Activated B cell treated with CpG ODN at 0.5 μM for 24 hours (primary cell): ENCODE measurements at regions not wholly inside any gene's neighbourhood (a gene's known extent, or its start where the extent isn't known, plus 50 kb on each side); places are given as distances from the start of the nearest gene placed in this dataset.

ENCODE experiments used
- ATAC-seq: fragments of 200-7000 bp; cut with Tn5 transposase; one replicate; pipeline ENCODE4 v1.10.0; 2021; ENCODE audit warnings: low read depth, mild to moderate bottlenecking, moderate library complexity
- CTCF ChIA-PET: fragments of 350-600 bp; sonication (Branson Sonifier 250); formaldehyde crosslinking; loops from one replicate; lab custom pipeline; 2021; ENCODE audit warnings: antibody characterized with exemption; lab: Charles Lee
- POLR2A ChIA-PET: fragments of 350-600 bp; sonication (Branson Sonifier 250); formaldehyde crosslinking; loops from one replicate; lab custom pipeline; 2021; ENCODE audit warnings: antibody characterized with exemption; lab: Charles Lee
- DNase-seq: peaks from one replicate; pipeline ENCODE4 v3.0.0; 2022
- H3K27ac Mint-ChIP-seq: one replicate; pipeline ENCODE4 v1.8.0; 2020; ENCODE audit warnings: mixed read lengths
- H3K27me3 Mint-ChIP-seq: one replicate; pipeline ENCODE4 v1.8.0; 2021; ENCODE audit warnings: mixed read lengths
- H3K36me3 Mint-ChIP-seq: one replicate; pipeline ENCODE4 v1.8.0; 2021; ENCODE audit warnings: low read depth, mixed read lengths
- H3K4me1 Mint-ChIP-seq: one replicate; pipeline ENCODE4 v1.8.0; 2021; ENCODE audit warnings: mixed read lengths
- H3K4me3 Mint-ChIP-seq: one replicate; pipeline ENCODE4 v1.8.0; 2020; ENCODE audit warnings: mild to moderate bottlenecking, mixed read lengths
- H3K9me3 Mint-ChIP-seq: one replicate; pipeline ENCODE4 v1.8.0; 2020; ENCODE audit warnings: mixed read lengths
- intact Hi-C: fragments of 100-400 bp; cut with micrococcal nuclease; formaldehyde crosslinking; loops from one replicate; pipeline ENCODE4 v1.15.1; 2024
- TF ChIP-seq, protein P1 (sequence below): fragments of 200-600 bp; IDR thresholded peaks from one replicate; pipeline ENCODE4 v1.8.0; 2022; ENCODE audit warnings: antibody characterized with exemption, mild to moderate bottlenecking

DNA sequence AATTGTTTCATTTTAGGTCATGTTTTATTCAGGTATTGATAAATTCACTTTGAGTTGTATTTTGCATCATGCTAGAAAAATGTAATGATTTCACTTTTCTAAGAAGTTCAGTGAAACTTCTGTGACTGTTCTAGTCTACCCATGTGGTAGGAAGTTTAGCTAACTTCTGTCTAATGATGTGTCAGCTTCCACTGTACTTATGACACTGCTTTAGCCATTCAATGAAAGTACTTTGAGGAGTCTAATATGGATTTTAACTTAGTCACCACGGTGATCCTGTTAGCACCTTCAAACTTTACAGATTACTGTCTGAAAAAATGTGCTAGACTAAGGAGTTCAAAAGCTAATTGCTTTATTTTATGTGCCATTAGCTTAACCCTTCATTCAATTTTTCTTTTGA lies 1510.5 kb upstream of the CDH9 start:
- no peaks in the 10 kb centered on the region for H3K36me3 Mint-ChIP-seq
- ChIA-PET CTCF (no interaction called here), POLR2A (no interaction called here)
- no peaks in the 10 kb centered on the region for H3K27me3 Mint-ChIP-seq
- TF ChIP-seq, protein P1, sequence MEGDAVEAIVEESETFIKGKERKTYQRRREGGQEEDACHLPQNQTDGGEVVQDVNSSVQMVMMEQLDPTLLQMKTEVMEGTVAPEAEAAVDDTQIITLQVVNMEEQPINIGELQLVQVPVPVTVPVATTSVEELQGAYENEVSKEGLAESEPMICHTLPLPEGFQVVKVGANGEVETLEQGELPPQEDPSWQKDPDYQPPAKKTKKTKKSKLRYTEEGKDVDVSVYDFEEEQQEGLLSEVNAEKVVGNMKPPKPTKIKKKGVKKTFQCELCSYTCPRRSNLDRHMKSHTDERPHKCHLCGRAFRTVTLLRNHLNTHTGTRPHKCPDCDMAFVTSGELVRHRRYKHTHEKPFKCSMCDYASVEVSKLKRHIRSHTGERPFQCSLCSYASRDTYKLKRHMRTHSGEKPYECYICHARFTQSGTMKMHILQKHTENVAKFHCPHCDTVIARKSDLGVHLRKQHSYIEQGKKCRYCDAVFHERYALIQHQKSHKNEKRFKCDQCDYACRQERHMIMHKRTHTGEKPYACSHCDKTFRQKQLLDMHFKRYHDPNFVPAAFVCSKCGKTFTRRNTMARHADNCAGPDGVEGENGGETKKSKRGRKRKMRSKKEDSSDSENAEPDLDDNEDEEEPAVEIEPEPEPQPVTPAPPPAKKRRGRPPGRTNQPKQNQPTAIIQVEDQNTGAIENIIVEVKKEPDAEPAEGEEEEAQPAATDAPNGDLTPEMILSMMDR: no peak
- H3K4me3 Mint-ChIP-seq: no peak overlapping the region
- DNase-seq: no peak
- ATAC-seq: no peak
- H3K9me3 Mint-ChIP-seq: peaks cover 5% of the 10 kb centered on the region
- H3K4me1 Mint-ChIP-seq: no peaks in the 10 kb centered on the region
- H3K27ac Mint-ChIP-seq: no peak overlapping the region
- intact Hi-C loops: no loop called here

DNA sequence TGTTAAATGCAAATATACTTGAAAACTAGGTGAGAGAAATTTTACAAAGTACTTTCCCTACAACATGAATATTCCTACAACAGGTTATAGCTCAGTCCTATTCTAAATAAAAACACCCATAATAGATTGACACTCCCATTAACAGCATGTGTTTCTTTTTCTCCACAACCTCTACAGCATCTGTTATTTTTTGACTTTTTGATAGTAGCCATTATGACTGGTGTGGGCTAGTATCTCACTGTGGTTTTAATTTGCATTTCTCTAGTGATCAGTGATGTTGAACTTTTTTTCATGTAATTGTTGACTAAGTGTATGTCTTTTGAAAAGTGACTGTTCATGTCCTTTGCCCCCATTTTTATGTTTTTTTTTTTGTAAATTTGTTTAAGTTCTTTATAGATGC lies 1506.1 kb upstream of the CDH9 start:
- Mint-ChIP-seq H3K27ac (no peak overlapping the region), H3K4me3 (no peak overlapping the region), H3K27me3 (no peaks in the 10 kb centered on the region), H3K9me3 (no peaks in the 10 kb centered on the region), H3K36me3 (no peaks in the 10 kb centered on the region), H3K4me1 (no peaks in the 10 kb centered on the region)
- no peak for ATAC-seq
- DNase-seq: no peak
- ChIA-PET POLR2A (no interaction called here), CTCF (no interaction called here)
- TF ChIP-seq, protein P1: no peak
- intact Hi-C loops: no loop called here

DNA sequence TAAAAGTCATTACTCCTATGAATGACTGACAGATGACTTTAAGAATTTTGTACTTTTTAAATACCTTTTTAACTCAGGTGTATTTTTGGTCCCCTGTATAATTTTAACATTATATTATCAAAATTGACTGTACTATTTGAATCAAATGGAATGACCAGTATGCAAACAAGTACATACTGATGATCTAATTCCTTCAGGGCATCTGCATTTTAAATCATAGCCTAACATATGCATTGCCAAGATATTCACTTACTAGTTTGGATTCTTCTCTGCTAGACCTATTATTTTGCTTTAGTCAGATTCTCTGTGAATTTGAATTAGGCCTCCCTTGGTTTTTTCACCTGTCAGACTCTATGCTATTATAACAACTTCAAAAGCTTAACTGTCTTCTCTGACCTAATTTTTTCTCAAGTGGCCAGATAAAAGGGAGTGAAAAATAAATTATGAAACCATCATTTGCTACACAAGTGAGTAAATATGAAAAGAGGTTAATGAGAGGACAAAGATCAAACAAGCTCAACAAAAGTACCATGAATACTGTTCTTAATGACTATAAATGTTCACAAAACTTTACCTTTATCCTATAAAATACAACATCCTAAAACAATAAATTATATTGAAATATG lies 1505.2 kb upstream of the CDH9 start:
- ATAC-seq (no peak), DNase-seq (no peak)
- POLR2A ChIA-PET: no interaction called here
- Mint-ChIP-seq H3K36me3 (no peaks in the 10 kb centered on the region), H3K27me3 (no peaks in the 10 kb centered on the region), H3K4me1 (no peaks in the 10 kb centered on the region), H3K27ac (no peak overlapping the region), H3K4me3 (no peak overlapping the region), H3K9me3 (no peaks in the 10 kb centered on the region)
- CTCF ChIA-PET: no interaction called here
- TF ChIP-seq, protein P1: no peak
- intact Hi-C loops: no loop called here

DNA sequence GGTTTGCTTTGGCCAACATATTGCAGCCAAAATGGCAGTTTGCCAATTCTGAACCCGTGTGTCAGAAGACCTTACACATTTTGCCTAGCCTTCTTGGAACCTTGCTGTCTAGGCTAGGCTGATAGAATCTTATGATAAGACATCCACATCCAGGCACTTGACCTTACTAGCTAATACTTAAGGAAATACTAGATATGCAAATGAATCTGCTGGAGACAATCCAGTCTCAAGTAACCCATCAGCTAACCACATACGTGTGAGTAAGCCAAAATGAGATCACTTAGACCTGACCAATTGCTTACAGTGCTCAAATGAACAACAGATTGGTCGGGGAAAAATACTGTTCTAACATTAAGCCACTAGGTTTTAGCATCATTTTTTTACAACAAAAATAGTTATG lies 1504.6 kb upstream of the CDH9 start:
- intact Hi-C loops: no loop called here
- H3K27me3 Mint-ChIP-seq: no peaks in the 10 kb centered on the region
- TF ChIP-seq, protein P1: no peak
- H3K9me3 Mint-ChIP-seq: no peaks in the 10 kb centered on the region
- CTCF ChIA-PET: no interaction called here
- no peaks in the 10 kb centered on the region for H3K36me3 Mint-ChIP-seq
- no peak for ATAC-seq
- H3K27ac Mint-ChIP-seq: no peak overlapping the region
- no peak for DNase-seq
- H3K4me1 Mint-ChIP-seq: no peaks in the 10 kb centered on the region
- POLR2A ChIA-PET: no interaction called here
- H3K4me3 Mint-ChIP-seq: no peak overlapping the region

DNA sequence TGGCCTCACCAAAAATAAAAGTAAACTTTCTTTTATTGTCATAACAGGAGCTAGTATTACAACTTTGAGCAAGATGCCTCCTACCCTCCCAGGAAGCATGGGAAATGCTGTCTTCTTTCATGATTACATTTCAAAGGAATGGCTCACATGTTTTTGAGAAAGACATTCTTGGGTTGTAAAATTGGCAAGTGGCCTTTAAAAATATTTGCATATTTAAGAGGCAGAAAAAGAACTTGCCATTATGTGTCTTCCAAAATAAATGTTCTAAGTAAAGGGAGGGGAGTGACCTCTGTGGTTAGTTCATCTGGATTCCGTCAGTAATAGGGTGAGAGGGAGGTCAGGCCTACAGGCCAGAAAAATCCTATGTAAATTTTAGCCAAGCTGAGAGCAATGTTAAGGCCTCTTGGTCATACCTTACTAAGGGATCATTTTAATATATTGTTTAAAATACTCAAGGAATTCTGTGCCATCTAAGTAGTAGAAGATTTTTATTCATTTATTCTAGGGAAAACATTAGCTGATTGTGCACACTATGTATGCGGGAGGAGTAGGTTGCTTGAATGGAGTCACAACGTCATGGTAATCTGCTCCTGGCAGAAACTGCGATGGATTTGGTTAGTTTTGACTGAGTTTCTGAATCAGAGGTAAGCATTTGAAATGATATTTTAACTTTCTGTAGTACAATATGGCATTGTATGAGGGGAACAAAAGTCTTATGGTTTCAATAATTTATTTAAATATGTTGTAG lies 1485.7 kb upstream of the CDH9 start:
- Mint-ChIP-seq H3K4me3 (no peak overlapping the region), H3K27me3 (no peaks in the 10 kb centered on the region), H3K4me1 (no peaks in the 10 kb centered on the region), H3K36me3 (no peaks in the 10 kb centered on the region), H3K27ac (no peak overlapping the region), H3K9me3 (peaks cover 16% of the 10 kb centered on the region)
- DNase-seq (no peak), ATAC-seq (no peak)
- intact Hi-C loops: no loop called here
- CTCF ChIA-PET: no interaction called here
- POLR2A ChIA-PET: interaction anchor here (0.6 kb wide), 1 partner anchor 10 kb away, joined by 3 read pairs; no protein-coding TSS in a partner anchor
- TF ChIP-seq, protein P1: no peak
